Lung (tissue), 11 donors: ENCODE measurements at regions not wholly inside any gene's neighbourhood (a gene's known extent, or its start where the extent isn't known, plus 50 kb on each side); places are given as distances from the start of the nearest gene placed in this dataset.
"Not testable (repeated sequence)": the region's sequence is repeated elsewhere in the genome, so short reads cannot be mapped to it uniquely, and the experiment has no call there.

Source experiments
- ATAC-seq: fragments of 200-7000 bp; cut with Tn5 transposase; one replicate; pipeline ENCODE4 v1.9.1; 2020; ENCODE audit warnings: moderate number of reproducible peaks; ENCODE audit not compliant: insufficient read depth, low FRiP score
- DNase-seq, 3 donors: peaks; one replicate each; pipeline ENCODE4 v3.0.0-alpha.2; 2013 to 2017
- H3K27ac ChIP-seq, 2 donors: one replicate each; pipeline ENCODE4 v1.5.1; 2013; ENCODE audit warnings: mild to moderate bottlenecking in 2 of 2, moderate library complexity in 2 of 2, control low read depth in 1 of 2, inconsistent platforms in 1 of 2, low read depth in 1 of 2, low read length in 1 of 2
- H3K27me3 ChIP-seq, 3 donors: one replicate each; pipeline ENCODE4 v1.5.1; 2013; ENCODE audit warnings: low read length in 2 of 3; ENCODE audit not compliant: control insufficient read depth in 3 of 3, insufficient read depth in 3 of 3
- H3K36me3 ChIP-seq, 4 donors: one replicate each; pipeline ENCODE4 v1.5.1; 2013; ENCODE audit warnings: low read length in 4 of 4, mild to moderate bottlenecking in 1 of 4, moderate library complexity in 1 of 4; ENCODE audit not compliant: control insufficient read depth in 4 of 4, insufficient read depth in 4 of 4
- H3K4me1 ChIP-seq, 5 donors: one replicate each; pipeline ENCODE4 v1.5.1; 2013; ENCODE audit warnings: low read length in 5 of 5, mild to moderate bottlenecking in 2 of 5, moderate library complexity in 1 of 5; ENCODE audit not compliant: control insufficient read depth in 5 of 5, insufficient read depth in 5 of 5
- H3K4me3 ChIP-seq: one replicate; pipeline ENCODE4 v1.5.1; 2013; ENCODE audit warnings: mild to moderate bottlenecking, control low read depth, moderate library complexity
- H3K9ac ChIP-seq, 2 donors: one replicate each; pipeline ENCODE4 v1.5.1; 2013; ENCODE audit warnings: low read length in 2 of 2, control low read depth in 1 of 2; ENCODE audit not compliant: insufficient read depth in 1 of 2
- H3K9me3 ChIP-seq, 4 donors: one replicate each; pipeline ENCODE4 v1.5.1; 2013; ENCODE audit warnings: low read length in 3 of 4, mild to moderate bottlenecking in 1 of 4, moderate library complexity in 1 of 4; ENCODE audit not compliant: control insufficient read depth in 4 of 4, insufficient read depth in 3 of 4
- CTCF ChIP-seq: IDR thresholded peaks from 2 replicates; pipeline ENCODE4 v1.5.1; 2012; ENCODE audit warnings: mild to moderate bottlenecking; ENCODE audit errors: control extremely low read depth, extremely low read depth
- WGBS, 2 donors: extraction: QIAGEN DNeasy Blood & Tissue Kit; methylation state at CpG; one replicate each; pipeline ENCODE4 v1.1.7; 2013; 5-methylcytosine and 5-hydroxymethylcytosine counted together
- donor health status: control.
- donor health status: control.
- donor health status: Bipolar disorder and iron deficiency.
- donor health status: healthy.
- donor health status: DM: yes; HTN: yes; CAD: no.

- Histone ChIP-seq H3K4me3 (no peak overlapping the region), H3K36me3 (peaks cover 0 to 12% (median 3%) of the 10 kb centered on the region in 4 donors), H3K9me3 (no peaks in the 10 kb centered on the region), H3K27ac (no peak overlapping the region), H3K27me3 (no peaks in the 10 kb centered on the region), H3K4me1 (no peaks in the 10 kb centered on the region), H3K9ac (no peak overlapping the region)
- no peak for ATAC-seq
- WGBS, 2 donors, result 66 to 73% methylated on average over 1 of the region's 1 CpG
- DNase-seq, result no peak
- no peak for TF ChIP-seq CTCF
Measured at GRCh38 chr5:92665506-92665905, 915.5 kb downstream of the NR2F1-AS1 start.

- no peaks in the 10 kb centered on the region for H3K4me1 ChIP-seq
- H3K4me3 ChIP-seq, result no peak overlapping the region
- H3K27ac ChIP-seq, result no peak overlapping the region
- no peaks in the 10 kb centered on the region for H3K9me3 ChIP-seq
- TF ChIP-seq CTCF, result no peak
- DNase-seq (no peak), ATAC-seq (no peak)
- H3K27me3 ChIP-seq, result no peaks in the 10 kb centered on the region
- WGBS, 2 donors, result 55 to 62% methylated on average over 3 of the region's 3 CpGs
- no peak overlapping the region for H3K9ac ChIP-seq
- H3K36me3 ChIP-seq, result peaks cover 0 to 9% (median 3%) of the 10 kb centered on the region in 4 donors
Measured at GRCh38 chr5:92662741-92663140, 918.3 kb downstream of the NR2F1-AS1 start.

- Histone ChIP-seq H3K9ac (no peak overlapping the region), H3K4me1 (peaks cover 0 to 1% (median 0%) of the 10 kb centered on the region in 5 donors), H3K36me3 (peaks cover 0 to 3% (median 0%) of the 10 kb centered on the region in 4 donors), H3K9me3 (no peaks in the 10 kb centered on the region), H3K4me3 (no peak overlapping the region), H3K27me3 (no peaks in the 10 kb centered on the region), H3K27ac (no peak overlapping the region)
- no peak for ATAC-seq
- no peak for DNase-seq
- no peak for TF ChIP-seq CTCF
Measured at GRCh38 chr5:92659246-92659645, 921.8 kb downstream of the NR2F1-AS1 start.

- DNase-seq, H3K9me3 ChIP-seq, H3K27ac ChIP-seq, H3K36me3 ChIP-seq, H3K9ac ChIP-seq, H3K27me3 ChIP-seq, ATAC-seq, H3K4me3 ChIP-seq: not testable (repeated sequence)
- peaks cover 0 to 17% (median 1%) of the 10 kb centered on the region in 5 donors for H3K4me1 ChIP-seq
- WGBS, 2 donors, result 92% methylated on average over 3 of the region's 3 CpGs
Measured at GRCh38 chr5:92654601-92655000, 926.4 kb downstream of the NR2F1-AS1 start.
